GM13977 (cell line): ENCODE measurements at regions not wholly inside any gene's neighbourhood (a gene's known extent, or its start where the extent isn't known, plus 50 kb on each side); places are given as distances from the start of the nearest gene placed in this dataset.

Experiments used
- DNase-seq: peaks from one replicate; pipeline ENCODE4 v3.0.0; 2012; ENCODE audit warnings: low spot score
- CTCF ChIP-seq: IDR thresholded peaks from 2 replicates; pipeline ENCODE4 v1.5.1; 2012; ENCODE audit warnings: mild to moderate bottlenecking, control low read depth; ENCODE audit not compliant: insufficient read depth; ENCODE audit errors: extremely low read depth, missing control alignments
- in situ Hi-C: fragments of 300-500 bp; cut with MboI; formaldehyde crosslinking; loops from one replicate; pipeline ENCODE4 v1.12.0; 2022; ENCODE audit warnings: low sequenced_read_pairs, low pct_unique_long_range_greater_than_20kb, mixed read lengths, inconsistent platforms; ENCODE audit not compliant: unreplicated experiment

- no peak for DNase-seq
- no peak for TF ChIP-seq CTCF
- in situ Hi-C loops, result loop anchor here (25.0 kb wide), 1 partner anchor 271 kb away; no protein-coding TSS in a partner anchor
Measured at GRCh38 chr18:51383711-51384110, 186.2 kb upstream of the MEX3C start.

GRCh38 chr18:51385270-51385669, 187.8 kb upstream of the MEX3C start:
- TF ChIP-seq CTCF, result no peak
- in situ Hi-C loops, result loop anchor here (25.0 kb wide), 1 partner anchor 273 kb away; no protein-coding TSS in a partner anchor
- DNase-seq, result no peak

GRCh38 chr18:51390702-51391101, 193.2 kb upstream of the MEX3C start:
- in situ Hi-C loops, result loop anchor here (25.0 kb wide), 1 partner anchor 278 kb away; no protein-coding TSS in a partner anchor
- no peak for DNase-seq
- no peak for TF ChIP-seq CTCF

GRCh38 chr18:51391215-51391614, 193.7 kb upstream of the MEX3C start:
- in situ Hi-C loops, result loop anchor here (25.0 kb wide), 1 partner anchor 279 kb away; no protein-coding TSS in a partner anchor
- DNase-seq, result no peak
- TF ChIP-seq CTCF, result no peak

- in situ Hi-C loops, result loop anchor here (25.0 kb wide), 1 partner anchor 279 kb away; no protein-coding TSS in a partner anchor
- TF ChIP-seq CTCF, result no peak
- DNase-seq, result no peak
Measured at GRCh38 chr18:51391731-51392130, 194.2 kb upstream of the MEX3C start.

GRCh38 chr18:51397347-51397962, 200.0 kb upstream of the MEX3C start:
- TF ChIP-seq CTCF, result no peak
- in situ Hi-C loops, result loop anchor here (25.0 kb wide), 1 partner anchor 285 kb away; no protein-coding TSS in a partner anchor

More at GRCh38 chr18:51397347-51397962, 200.0 kb upstream of the MEX3C start:
- no peak for DNase-seq
